ENCODE measurements at regions not wholly inside any gene's neighbourhood (a gene's known extent, or its start where the extent isn't known, plus 50 kb on each side); places are given as distances from the start of the nearest gene placed in this dataset.

DNA sequence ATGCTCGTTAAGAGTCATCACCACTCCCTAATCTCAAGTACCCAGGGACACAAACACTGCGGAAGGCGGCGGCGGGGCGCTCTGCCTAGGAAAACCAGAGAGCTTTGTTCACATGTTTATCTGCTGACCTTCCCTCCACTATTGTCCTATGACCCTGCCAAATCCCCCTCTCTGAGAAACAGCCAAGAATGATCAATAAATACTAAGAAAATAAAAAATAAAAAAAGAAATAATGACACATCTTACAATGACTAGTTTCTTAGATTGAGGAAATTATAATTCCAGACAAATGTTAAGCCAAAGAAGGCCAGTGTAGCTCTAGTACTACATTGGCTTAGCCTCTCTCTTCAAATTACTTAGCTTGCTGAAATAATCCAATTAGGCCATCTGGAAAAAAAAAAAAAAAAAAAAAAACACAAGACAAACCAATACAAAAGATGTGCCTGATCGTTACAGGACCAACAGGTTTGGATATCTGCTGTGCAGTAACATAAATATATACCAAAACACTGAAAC is 58.0 kb downstream of the ANXA2R start:
- ATAC-seq (peak; percentile 78), FAIRE-seq (no peak), DNase-seq (ENCODE audit: extremely low read depth in 1 of 4, low spot score in 3 of 4) (peak in 1 of 4 experiments; percentile 90)
- 5% methylated on average over 6 of the region's 7 CpGs for WGBS (ENCODE audit: insufficient coverage, low coverage, missing lambda C conversion rate)
- ChIA-PET POLR2A (interaction anchor here (0.6 to 1.3 kb wide), 8 partner anchors 12 to 502 kb away, joined by 3 to 5 read pairs (median 4); partner anchors contain the start of gene TMEM267), CTCF (ENCODE audit: low intra/inter-chr PET ratio) (no interaction called here)
- Histone ChIP-seq H3K9me3 (replicated peaks; ENCODE audit: control insufficient read depth, insufficient read depth, low read depth, low read length) (peaks cover 7% of the 10 kb centered on the region), H3K9ac (ENCODE audit: insufficient read depth in 1 of 2, low read depth in 2 of 2, low read length in 2 of 2) (0 out of 4 replicates have a peak overlapping the region, but pooled peaks of 1 of the 2 experiments have one; percentile 12), H2AFZ (ENCODE audit: low read depth, low read length) (0 out of 2 replicates have a peak overlapping the region, but pooled peaks have one; percentile 1), H3K4me3 (no peak overlapping the region), H3K9me1 (ENCODE audit: control insufficient read depth, insufficient read depth, low read length) (no peaks in the 10 kb centered on the region), H3K36me3 (ENCODE audit: control insufficient read depth, insufficient read depth, low read length) (no peaks in the 10 kb centered on the region), H3K27ac (ENCODE audit: extremely low read depth, low read depth, low read length) (peak overlapping the region; percentile 44), H4K20me1 (replicated peaks; ENCODE audit: control insufficient read depth, insufficient read depth, low read length) (no peaks in the 10 kb centered on the region), H3K79me2 (ENCODE audit: control insufficient read depth, insufficient read depth, low read length) (no peaks in the 10 kb centered on the region), H3K27me3 (ENCODE audit: control insufficient read depth in 2 of 2, insufficient read depth in 2 of 2, low read length in 2 of 2) (no peaks in the 10 kb centered on the region), H3K4me2 (ENCODE audit: insufficient read depth, low read length) (no peak overlapping the region; the same call in 1 of the 2 replicates), H3K4me1 (replicated peaks in 1 of 2; ENCODE audit: control insufficient read depth in 2 of 2, insufficient read depth in 2 of 2, low read length in 2 of 2) (peaks cover 15 to 24% of the 10 kb centered on the region in 2 experiments; a peak in 4 of 5 replicates)
- in situ Hi-C loops (cut with MboI) (no loop called here), intact Hi-C loops (cut with micrococcal nuclease) (loop anchor here (1.0 kb wide), 1 partner anchor 9 kb away; no protein-coding TSS in a partner anchor)
- no TSS peak for BruUV-seq (replicated peaks)
- no peak for TF ChIP-seq ZNF436 (CRISPR knock-in tag; IDR thresholded peaks at IDR 0.05)
- TF ChIP-seq IRF2 (CRISPR knock-in tag; IDR thresholded peaks at IDR 0.05) = no peak
- TF ChIP-seq ZBED1 (IDR thresholded peaks at IDR 0.05) = no peak
- TF ChIP-seq ZZZ3 (IDR thresholded peaks at IDR 0.05) = no peak
- no peak for TF ChIP-seq ZNF583 (CRISPR knock-in tag; IDR thresholded peaks at IDR 0.05)
- TF ChIP-seq, protein P1, sequence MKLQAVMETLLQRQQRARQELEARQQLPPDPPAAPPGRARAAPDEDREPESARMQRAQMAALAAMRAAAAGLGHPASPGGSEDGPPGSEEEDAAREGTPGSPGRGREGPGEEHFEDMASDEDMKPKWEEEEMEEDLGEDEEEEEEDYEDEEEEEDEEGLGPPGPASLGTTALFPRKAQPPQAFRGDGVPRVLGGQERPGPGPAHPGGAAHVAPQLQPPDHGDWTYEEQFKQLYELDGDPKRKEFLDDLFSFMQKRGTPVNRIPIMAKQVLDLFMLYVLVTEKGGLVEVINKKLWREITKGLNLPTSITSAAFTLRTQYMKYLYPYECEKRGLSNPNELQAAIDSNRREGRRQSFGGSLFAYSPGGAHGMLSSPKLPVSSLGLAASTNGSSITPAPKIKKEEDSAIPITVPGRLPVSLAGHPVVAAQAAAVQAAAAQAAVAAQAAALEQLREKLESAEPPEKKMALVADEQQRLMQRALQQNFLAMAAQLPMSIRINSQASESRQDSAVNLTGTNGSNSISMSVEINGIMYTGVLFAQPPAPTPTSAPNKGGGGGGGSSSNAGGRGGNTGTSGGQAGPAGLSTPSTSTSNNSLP (IDR thresholded peaks at IDR 0.05; ENCODE audit: borderline replicate concordance, low read depth, low read length) = no peak
- TF ChIP-seq ZNF41 (CRISPR knock-in tag; conservative IDR thresholded peaks at IDR 0.05) = no peak
- TF ChIP-seq XRCC3 (IDR thresholded peaks at IDR 0.05) = no peak
- peak; percentile 62 for TF ChIP-seq CXXC5 (CRISPR knock-in tag; IDR thresholded peaks at IDR 0.05)
- TF ChIP-seq TCF3 (CRISPR knock-in tag; IDR thresholded peaks at IDR 0.05) = peak; percentile 87
- TF ChIP-seq, protein P2, sequence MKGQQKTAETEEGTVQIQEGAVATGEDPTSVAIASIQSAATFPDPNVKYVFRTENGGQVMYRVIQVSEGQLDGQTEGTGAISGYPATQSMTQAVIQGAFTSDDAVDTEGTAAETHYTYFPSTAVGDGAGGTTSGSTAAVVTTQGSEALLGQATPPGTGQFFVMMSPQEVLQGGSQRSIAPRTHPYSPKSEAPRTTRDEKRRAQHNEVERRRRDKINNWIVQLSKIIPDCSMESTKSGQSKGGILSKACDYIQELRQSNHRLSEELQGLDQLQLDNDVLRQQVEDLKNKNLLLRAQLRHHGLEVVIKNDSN (CRISPR knock-in tag; IDR thresholded peaks at IDR 0.05) = no peak
- TF ChIP-seq NBN (IDR thresholded peaks at IDR 0.05; ENCODE audit: low read depth) = peak; percentile 60; the same call in 1 of the 2 replicates
- TF ChIP-seq ELF4 (CRISPR knock-in tag; IDR thresholded peaks at IDR 0.05) = peak; percentile 64; the same call in 1 of the 2 replicates
- TF ChIP-seq RNF2 (IDR thresholded peaks at IDR 0.05) = no peak
- TF ChIP-seq KLF16 (IDR thresholded peaks at IDR 0.05) = 0 out of 2 replicates have a peak, but pooled peaks have one; percentile 40
- no peak for TF ChIP-seq POLR2AphosphoS2 (IDR thresholded peaks at IDR 0.05; ENCODE audit: low read length)
- no peak for TF ChIP-seq NUFIP1 (IDR thresholded peaks at IDR 0.05; ENCODE audit: partially characterized antibody)
- TF ChIP-seq ZBTB17 (CRISPR knock-in tag; IDR thresholded peaks at IDR 0.05) = no peak
- peak; percentile 67 for TF ChIP-seq MIER1 (IDR thresholded peaks at IDR 0.05; ENCODE audit: low read depth)
- no peak for TF ChIP-seq THRAP3 (IDR thresholded peaks at IDR 0.05; ENCODE audit: borderline replicate concordance)
- TF ChIP-seq SMAD4 (CRISPR knock-in tag; conservative IDR thresholded peaks at IDR 0.05) = peak; percentile 70
- no peak for TF ChIP-seq ARNT (IDR thresholded peaks at IDR 0.05)
- no peak for TF ChIP-seq ZNF274 (IDR thresholded peaks at IDR 0.05; ENCODE audit: borderline replicate concordance, low read depth, low read length)
- TF ChIP-seq, protein P3, sequence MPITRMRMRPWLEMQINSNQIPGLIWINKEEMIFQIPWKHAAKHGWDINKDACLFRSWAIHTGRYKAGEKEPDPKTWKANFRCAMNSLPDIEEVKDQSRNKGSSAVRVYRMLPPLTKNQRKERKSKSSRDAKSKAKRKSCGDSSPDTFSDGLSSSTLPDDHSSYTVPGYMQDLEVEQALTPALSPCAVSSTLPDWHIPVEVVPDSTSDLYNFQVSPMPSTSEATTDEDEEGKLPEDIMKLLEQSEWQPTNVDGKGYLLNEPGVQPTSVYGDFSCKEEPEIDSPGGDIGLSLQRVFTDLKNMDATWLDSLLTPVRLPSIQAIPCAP (CRISPR knock-in tag; IDR thresholded peaks at IDR 0.05; ENCODE audit: borderline replicate concordance) = no peak
- TF ChIP-seq MED1 (CRISPR knock-in tag; IDR thresholded peaks at IDR 0.05; ENCODE audit: borderline replicate concordance) = no peak

Measured in K562 (cell line).